HG02885 (cell line): ENCODE measurements at regions not wholly inside any gene's neighbourhood (a gene's known extent, or its start where the extent isn't known, plus 50 kb on each side); places are given as distances from the start of the nearest gene placed in this dataset.
"Not testable (repeated sequence)": the region's sequence is repeated elsewhere in the genome, so short reads cannot be mapped to it uniquely, and the experiment has no call there.

Experiments used
- ATAC-seq: cut with Tn5 transposase; IDR thresholded peaks from one replicate; pipeline ENCODE4 v1.9.1; 2021; ENCODE audit warnings: mild to moderate bottlenecking; ENCODE audit not compliant: unreplicated experiment, poor library complexity

DNA sequence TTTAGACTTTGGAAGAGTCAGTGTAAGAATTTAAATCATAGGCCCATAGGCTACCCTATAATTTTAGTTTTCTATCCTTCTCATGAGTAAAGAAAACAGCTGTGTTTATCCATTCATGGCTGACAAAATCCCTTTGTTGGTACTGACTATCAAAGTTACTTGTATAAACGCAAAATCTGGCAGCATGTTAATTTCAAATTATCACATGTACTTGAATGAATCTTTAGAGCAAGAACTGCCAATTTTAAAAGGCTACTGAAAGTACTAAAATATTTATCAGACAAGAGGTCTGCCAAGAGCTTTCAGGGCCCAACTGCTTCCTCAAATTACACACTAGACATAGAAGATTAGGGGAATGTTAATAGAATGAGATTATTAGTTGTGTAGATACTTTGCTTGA lies 66.6 kb downstream of the MYL12B start:
- ATAC-seq: no peak

- ATAC-seq: no peak
Measured at GRCh38 chr18:3329471-3329870, 67.5 kb downstream of the MYL12B start.

GRCh38 chr18:3329872-3330271 lies 67.9 kb downstream of the MYL12B start:
- ATAC-seq: no peak

DNA sequence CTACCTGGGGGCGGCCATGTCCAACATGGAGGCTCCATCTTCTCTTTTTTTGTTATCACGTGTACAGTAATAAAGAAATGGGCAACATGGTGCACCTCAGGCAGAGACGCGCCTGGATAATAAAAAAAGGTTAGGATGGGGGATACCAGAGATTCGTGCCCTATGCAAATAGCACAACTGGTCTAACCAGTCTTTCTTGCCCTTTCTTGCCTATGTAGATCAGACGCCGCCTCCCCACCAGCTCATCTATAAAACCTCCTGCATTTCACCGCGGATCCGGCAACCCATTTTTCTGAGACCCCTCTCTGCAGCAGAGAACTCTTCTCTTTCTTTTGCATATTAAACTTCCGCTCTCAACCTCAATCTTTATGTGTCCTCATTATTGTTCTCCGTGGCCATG lies 68.7 kb downstream of the MYL12B start:
- ATAC-seq: no peak

DNA sequence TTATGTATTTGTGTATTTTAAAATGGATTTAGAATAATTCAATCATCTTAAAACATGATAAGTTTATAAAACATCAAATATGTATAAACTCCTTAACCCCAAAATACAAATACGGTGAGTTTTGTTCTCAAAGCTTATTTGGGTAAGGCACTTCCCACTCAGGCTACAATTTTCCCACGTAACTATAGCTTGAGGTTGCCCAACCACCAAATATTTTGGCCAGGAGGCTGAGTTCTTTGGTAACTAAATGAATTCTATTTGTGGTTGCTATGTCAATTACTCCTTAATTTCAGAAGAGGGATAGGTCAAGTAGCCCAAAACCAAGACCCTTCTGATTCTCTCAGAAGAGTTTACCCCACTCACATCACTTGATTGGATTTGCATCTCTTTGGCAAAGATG lies 70.4 kb downstream of the MYL12B start:
- no peak for ATAC-seq

- no peak for ATAC-seq
Measured at GRCh38 chr18:3333056-3333720, 71.3 kb downstream of the MYL12B start.

DNA sequence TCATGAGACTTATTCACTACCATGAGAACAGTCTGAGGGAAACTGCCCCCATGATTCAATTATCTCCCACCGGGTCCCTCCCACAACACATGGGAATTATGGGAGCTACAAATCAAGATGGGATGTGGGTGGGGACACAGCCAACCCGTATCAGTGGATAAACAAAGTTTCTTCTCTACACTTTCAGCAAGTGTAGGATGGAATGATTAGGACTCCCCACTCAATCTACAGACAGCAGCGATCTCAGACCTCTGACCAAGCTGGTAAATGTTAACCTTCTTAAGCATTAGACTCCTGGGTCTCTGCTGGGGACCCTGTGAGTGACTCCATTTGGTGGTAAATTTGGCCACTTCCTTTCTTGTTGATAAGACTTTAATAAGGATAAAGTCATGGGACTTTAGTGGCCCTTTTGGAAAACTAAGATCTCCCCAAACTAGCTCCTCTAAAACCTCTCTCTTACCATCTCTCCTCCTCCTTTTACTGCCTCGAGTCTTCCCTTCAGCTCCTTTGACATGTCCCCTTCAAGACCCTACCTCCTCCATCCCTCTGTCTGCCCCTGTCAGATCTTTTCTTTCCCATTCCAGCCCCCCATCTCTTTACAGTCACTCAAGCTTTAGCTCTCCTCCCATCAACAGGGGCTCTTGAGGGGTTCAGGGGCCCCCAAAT lies 71.9 kb downstream of the MYL12B start:
- no peak for ATAC-seq

DNA sequence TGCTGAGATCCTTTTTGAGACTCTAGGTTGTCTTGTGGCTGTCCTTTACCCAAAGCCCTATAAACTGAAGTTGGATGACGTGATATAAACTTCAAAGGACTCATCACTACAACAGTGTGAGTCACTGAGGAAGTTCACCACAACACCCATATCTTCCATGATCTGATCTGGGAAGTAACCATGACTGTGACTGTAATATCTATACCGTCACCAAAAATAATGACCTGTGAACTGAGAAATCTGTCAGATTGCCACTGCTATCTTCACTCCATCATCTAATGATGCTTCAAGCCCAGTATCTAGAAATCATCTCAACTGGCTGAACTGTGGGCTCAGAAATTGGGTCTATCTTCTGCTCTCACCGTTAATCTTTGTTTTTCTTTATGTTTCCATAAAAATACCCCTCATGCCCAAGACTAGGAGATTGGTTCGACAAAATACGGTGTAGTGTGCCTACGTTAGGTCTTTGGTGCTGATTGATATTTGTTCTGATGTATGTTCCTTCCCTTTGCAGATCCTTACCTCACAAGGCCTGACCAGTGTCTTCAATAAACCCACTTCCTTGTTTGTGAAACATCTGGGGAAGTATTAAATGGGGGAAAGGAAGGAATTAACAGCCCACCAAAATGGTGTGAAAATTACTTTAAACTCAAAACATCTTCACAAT lies 78.2 kb downstream of the MYL12B start:
- ATAC-seq: no peak

DNA sequence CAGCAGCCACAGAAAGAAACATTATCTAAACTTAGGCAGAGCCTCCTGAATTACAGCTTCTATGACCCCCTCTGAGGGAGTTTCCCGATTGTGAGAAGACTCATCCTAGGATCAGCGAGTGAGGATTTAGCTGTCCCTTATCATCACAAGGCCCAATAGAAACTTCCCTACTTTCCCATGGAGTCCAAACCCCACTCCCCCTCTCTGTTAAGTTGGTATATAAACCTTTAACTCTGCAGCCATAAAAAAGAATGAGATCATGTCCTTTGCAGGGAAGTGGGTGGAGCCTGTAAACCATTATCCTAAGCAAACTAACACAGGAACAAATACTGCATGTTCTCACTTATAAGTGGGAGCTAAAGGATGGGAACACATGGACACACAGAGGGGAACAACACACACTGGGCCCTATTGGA lies 78.8 kb downstream of the MYL12B start:
- no peak for ATAC-seq

- ATAC-seq: no peak
Measured at GRCh38 chr18:3342628-3343027, 80.7 kb downstream of the MYL12B start.

DNA sequence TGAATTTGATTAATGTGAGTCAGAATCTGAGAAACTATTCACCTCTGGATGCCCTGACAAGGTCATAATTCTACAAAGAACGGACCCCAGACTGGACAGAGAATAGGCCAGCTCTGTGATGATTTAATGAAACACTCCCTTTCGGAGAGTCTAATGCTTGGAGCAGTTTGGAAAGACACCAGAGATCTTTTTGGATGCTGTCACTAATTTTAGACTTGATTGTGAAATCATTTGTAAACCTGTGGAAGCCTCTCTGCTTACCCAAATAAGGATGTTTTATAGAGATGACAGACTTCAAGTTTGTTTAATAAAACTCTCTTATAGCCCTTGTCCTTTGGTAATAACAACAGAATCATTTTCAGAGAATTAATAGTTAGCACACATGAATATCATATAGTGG lies 83.5 kb downstream of the MYL12B start:
- no peak for ATAC-seq

DNA sequence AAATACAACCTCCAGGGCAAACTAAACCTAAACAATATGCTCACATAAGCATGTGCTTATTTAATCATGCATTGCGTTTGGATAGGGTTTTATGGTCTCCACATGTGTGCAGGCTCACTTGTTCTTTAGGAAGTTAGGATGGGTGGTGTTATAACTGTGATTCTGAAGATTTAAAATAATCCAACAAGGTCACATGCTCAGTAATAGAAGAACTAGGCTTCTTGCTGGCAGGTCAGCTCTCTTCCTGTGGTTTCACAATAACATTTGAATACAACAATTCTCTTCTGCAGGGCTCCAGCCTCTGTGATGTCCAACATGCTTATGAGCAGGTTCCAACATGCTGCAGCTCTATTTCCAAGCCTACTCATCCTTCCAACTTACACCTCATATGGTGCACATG lies 84.0 kb downstream of the MYL12B start:
- no peak for ATAC-seq

DNA sequence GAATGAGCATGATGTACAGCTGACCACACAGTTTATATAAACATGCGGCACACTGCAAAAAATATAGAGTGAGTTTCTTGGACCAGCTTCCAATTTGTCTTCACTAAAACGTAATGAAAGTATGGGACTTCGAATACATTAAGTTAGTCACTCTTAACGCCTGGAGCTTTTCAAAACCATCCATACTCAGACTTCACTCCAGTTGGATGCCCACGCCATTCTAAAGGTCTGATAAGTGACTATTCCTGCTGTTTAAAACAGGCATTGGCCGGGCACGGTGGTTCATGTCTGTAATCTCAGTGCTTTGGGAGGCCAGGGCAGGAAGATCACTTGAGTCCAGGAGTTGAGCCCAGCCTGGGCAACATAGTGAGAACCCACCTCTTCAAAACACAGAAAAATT lies 84.6 kb downstream of the MYL12B start:
- no peak for ATAC-seq

GRCh38 chr18:3347286-3347803 lies 85.4 kb downstream of the MYL12B start:
- no peak for ATAC-seq

GRCh38 chr18:3348176-3348575 lies 86.2 kb downstream of the MYL12B start:
- no peak for ATAC-seq

DNA sequence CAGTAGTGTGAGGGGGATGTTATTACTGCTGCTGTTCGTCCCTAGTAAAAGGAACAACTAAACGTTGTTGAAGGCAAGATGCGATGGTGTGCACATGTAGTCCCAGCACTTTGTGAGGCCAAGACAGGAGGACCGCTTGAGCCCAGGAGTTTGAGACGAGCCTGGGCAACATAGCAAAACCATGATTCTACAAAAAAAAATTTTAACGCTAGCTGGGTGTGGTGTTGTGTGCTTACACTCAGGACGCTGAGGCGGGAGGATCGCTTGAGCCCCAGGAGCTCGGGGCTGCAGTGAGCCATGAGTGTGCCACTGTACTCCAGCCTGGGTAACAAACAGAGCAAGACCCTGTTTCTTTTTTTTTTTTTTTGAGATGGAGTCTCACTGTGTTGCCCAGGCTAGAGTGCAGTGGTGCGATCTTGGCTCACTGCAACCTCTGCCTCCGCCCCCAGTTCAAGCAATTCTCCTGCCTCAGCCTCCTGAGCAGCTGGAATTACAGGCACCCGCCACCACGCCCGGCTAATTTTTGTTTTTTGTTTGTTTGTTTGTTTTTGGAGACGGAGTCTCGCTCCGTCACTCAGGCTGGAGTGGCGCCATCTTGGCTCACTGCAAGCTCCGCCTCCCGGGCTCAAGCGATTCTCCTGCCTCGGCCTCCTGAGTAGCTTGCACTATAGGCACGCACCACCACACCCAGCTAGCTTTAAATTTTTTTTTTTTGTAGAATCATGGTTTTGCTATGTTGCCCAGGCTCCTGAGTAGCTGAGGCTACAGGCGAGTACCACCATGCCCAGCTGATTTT lies 87.3 kb downstream of the MYL12B start:
- not testable (repeated sequence) for ATAC-seq

DNA sequence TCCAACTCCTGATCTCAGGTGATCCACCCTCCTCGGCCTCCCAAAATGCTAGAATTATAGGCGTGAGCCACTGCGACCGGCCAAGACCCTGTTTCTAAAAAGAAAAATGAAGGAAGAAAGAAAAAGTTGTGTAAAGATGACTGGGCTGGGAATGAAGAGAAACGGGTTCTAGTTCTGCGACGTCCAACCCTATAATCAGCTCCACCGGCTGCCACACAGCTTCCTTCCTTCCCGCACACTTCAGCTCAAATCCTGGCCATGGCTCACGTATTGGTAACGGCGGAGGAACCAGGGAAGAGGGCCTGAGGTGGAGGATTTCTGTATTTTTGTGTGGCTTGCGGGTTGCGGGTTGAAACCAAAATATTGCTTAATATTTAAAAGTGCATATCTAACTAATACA lies 88.1 kb downstream of the MYL12B start:
- no peak for ATAC-seq

DNA sequence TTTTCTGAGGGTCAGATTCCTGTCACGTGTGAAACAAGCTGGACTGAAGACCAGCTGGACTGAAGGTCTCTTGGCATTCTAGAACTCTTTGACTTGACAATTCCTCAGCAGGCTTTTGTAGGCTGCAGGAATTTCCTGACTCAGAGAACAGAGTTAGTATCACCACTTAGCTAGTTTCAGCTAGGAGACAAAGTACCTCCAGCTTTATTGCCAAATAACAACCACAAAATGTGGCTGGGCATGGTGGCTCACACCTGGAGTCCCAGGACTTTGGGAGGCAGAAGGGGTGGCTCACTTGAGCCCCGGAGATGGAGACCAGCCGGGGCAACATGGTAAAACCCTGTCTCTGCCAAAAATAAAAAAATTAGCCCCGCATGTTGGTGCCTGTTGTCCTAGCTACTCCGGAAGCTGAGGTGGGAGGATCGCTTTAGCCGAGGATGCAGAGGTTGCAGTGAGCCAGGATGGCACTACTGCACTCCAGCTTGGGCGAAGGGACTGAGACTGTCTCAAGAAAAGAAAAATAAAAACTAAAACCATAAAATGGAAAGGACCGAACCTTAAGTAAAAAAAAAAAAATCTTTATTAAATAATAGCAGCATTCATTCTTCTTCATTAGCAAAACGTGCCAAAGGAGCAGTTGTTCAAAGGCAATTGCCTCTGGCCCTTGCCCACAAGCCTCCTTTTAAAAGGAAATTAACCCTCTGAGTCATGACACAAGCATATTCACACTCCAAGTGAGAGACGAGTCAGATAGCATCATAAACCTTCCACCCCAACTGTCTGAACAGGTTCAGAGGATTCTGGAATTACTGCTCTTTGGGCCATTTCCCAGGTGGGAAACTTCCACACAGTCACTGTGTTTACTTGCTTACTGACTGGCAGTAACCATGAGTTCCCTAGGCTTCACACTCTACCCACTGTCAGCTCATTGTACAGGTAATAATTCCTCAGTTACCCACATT lies 88.9 kb downstream of the MYL12B start:
- no peak for ATAC-seq

DNA sequence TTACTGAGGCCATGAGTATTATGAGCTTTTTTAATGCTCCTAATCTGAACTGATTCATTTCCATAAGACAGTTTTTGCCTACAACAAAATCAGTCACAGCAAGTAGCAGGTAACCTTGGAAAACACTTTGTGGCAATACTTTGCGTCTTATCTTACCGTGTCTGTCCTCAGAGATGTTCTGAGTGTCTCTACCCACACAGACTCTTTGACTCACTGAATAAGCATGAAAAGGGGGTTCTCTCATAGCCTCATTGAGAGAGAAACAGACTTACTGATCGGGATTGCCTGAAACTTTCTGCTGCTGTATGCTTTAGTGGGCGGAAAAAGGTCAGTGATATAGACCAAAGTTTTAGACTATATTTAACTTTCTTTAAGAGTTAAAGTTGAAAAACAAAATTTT lies 92.6 kb downstream of the MYL12B start:
- no peak for ATAC-seq

DNA sequence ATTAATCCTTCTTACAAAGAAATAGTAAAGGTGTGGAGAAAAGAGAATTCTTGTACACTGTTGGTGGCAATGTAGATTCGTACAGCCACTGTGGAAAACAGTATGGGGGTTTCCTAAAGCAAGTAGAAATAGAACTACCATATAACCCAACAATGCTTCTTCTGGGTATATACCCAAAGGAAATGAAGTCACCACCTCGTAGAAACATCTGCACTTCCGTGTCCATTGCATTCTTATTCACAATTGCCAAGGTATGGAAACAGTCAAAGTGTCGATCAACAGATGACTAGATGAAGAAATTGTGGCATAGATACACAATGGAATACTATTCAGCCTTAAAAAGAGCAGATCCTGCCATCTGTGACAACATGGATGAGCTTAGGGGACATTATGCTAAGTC lies 93.4 kb upstream of the TGIF1 start:
- no peak for ATAC-seq
